ENCODE measurements at regions not wholly inside any gene's neighbourhood (a gene's known extent, or its start where the extent isn't known, plus 50 kb on each side); places are given as distances from the start of the nearest gene placed in this dataset.

DNA sequence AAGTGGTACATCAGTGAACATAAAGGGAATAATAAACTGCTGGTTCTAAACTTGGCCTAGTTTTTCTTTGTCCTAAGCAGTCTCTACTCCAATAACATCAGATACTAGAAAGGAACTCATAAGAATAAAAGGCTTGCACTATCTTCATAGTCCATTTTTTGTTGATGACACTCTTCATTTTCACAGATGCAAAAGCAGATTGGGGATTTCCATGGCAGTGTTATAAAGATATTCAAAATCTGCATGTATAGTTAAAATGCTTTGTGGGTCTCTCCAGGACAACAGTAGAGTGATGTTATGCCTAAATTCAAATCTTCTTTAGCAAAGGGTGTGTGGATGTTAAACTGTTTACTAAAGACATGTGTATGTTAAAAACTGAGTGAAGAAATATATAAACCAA, 745.8 kb downstream of the TRHDE start:
- DNase-seq (ENCODE audit: low spot score) (no peak), ATAC-seq (ENCODE audit: low read depth) (no peak)
- H3K36me3 ChIP-seq (ENCODE audit: low read depth), result no peaks in the 10 kb centered on the region
- no peaks in the 10 kb centered on the region for H3K9me3 ChIP-seq (ENCODE audit: severe bottlenecking)
- H3K27me3 ChIP-seq (ENCODE audit: insufficient read depth, poor library complexity, severe bottlenecking), result no peaks in the 10 kb centered on the region
- no peaks in the 10 kb centered on the region for H3K4me1 ChIP-seq (ENCODE audit: insufficient read depth, poor library complexity, severe bottlenecking)
- TF ChIP-seq CTCF (IDR thresholded peaks at IDR 0.05; ENCODE audit: poor library complexity, severe bottlenecking), result no peak
- H3K4me3 ChIP-seq (ENCODE audit: severe bottlenecking), result no peak overlapping the region
- H3K27ac ChIP-seq (ENCODE audit: poor library complexity, severe bottlenecking), result no peak overlapping the region

DNA sequence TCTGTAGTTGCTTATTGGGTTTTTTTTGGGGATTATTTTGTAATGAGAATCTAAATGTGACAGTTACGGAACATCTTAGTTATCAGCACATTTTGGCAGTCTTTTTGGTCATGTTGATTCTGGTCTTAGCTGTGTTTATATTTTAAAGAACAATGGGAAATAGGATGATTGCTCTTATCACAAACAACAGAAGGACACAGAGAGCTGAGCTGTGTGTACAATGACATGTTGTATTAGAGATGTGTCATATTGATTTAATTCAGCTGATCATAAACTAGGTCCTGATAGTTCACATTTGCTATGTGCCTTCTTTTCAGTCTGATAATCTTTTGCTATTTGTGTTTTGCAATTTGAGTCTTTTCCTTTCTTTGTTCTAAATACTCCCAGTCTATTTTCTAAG, 781.7 kb downstream of the TRHDE start:
- peaks cover 6% of the 10 kb centered on the region for H3K27me3 ChIP-seq (ENCODE audit: insufficient read depth, poor library complexity, severe bottlenecking)
- no peaks in the 10 kb centered on the region for H3K9me3 ChIP-seq (ENCODE audit: severe bottlenecking)
- DNase-seq (ENCODE audit: low spot score) (no peak), ATAC-seq (ENCODE audit: low read depth) (no peak)
- H3K27ac ChIP-seq (ENCODE audit: poor library complexity, severe bottlenecking), result no peak overlapping the region
- no peak for TF ChIP-seq CTCF (IDR thresholded peaks at IDR 0.05; ENCODE audit: poor library complexity, severe bottlenecking)
- H3K4me3 ChIP-seq (ENCODE audit: severe bottlenecking), result no peak overlapping the region
- H3K4me1 ChIP-seq (ENCODE audit: insufficient read depth, poor library complexity, severe bottlenecking), result no peaks in the 10 kb centered on the region
- H3K36me3 ChIP-seq (ENCODE audit: low read depth), result no peaks in the 10 kb centered on the region

DNA sequence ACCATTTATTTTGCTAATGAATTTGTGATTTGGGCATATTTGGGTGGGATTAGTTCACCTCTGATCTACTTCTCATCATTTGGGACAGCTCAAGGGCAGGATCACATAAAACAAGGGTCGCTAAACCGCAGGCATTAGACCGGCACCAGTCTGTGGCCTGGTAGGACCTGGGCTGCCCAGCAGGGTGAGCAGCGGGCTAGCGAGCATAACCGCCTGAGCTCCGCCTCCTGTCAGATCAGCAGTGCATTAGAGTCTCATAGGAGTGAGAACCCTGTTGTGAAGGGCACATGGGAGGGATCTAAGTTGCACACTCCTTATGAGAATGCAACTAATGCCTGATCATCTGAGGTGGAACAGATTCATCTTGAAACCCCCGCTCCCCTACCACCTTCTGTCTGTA, 785.3 kb downstream of the TRHDE start:
- no peak for TF ChIP-seq CTCF (IDR thresholded peaks at IDR 0.05; ENCODE audit: poor library complexity, severe bottlenecking)
- H3K4me1 ChIP-seq (ENCODE audit: insufficient read depth, poor library complexity, severe bottlenecking), result no peaks in the 10 kb centered on the region
- no peaks in the 10 kb centered on the region for H3K36me3 ChIP-seq (ENCODE audit: low read depth)
- no peak overlapping the region for H3K4me3 ChIP-seq (ENCODE audit: severe bottlenecking)
- no peak overlapping the region for H3K27ac ChIP-seq (ENCODE audit: poor library complexity, severe bottlenecking)
- H3K9me3 ChIP-seq (ENCODE audit: severe bottlenecking), result no peaks in the 10 kb centered on the region
- H3K27me3 ChIP-seq (ENCODE audit: insufficient read depth, poor library complexity, severe bottlenecking), result no peaks in the 10 kb centered on the region
- DNase-seq (ENCODE audit: low spot score) (no peak), ATAC-seq (ENCODE audit: low read depth) (no peak)

- H3K27ac ChIP-seq (ENCODE audit: poor library complexity, severe bottlenecking), result no peak overlapping the region
- H3K36me3 ChIP-seq (ENCODE audit: low read depth), result no peaks in the 10 kb centered on the region
- no peaks in the 10 kb centered on the region for H3K27me3 ChIP-seq (ENCODE audit: insufficient read depth, poor library complexity, severe bottlenecking)
- no peak for TF ChIP-seq CTCF (IDR thresholded peaks at IDR 0.05; ENCODE audit: poor library complexity, severe bottlenecking)
- no peak overlapping the region for H3K4me3 ChIP-seq (ENCODE audit: severe bottlenecking)
- DNase-seq (ENCODE audit: low spot score) (no peak), ATAC-seq (ENCODE audit: low read depth) (no peak)
- H3K4me1 ChIP-seq (ENCODE audit: insufficient read depth, poor library complexity, severe bottlenecking), result no peaks in the 10 kb centered on the region
- no peaks in the 10 kb centered on the region for H3K9me3 ChIP-seq (ENCODE audit: severe bottlenecking)
Observed at GRCh38 chr12:73065913-73066312, 793.7 kb downstream of the TRHDE start.

GRCh38 chr12:73067616-73068015, 795.4 kb downstream of the TRHDE start:
- Histone ChIP-seq H3K9me3 (ENCODE audit: severe bottlenecking) (no peaks in the 10 kb centered on the region), H3K27ac (ENCODE audit: poor library complexity, severe bottlenecking) (no peak overlapping the region), H3K4me3 (ENCODE audit: severe bottlenecking) (no peak overlapping the region), H3K36me3 (ENCODE audit: low read depth) (no peaks in the 10 kb centered on the region), H3K27me3 (ENCODE audit: insufficient read depth, poor library complexity, severe bottlenecking) (no peaks in the 10 kb centered on the region), H3K4me1 (ENCODE audit: insufficient read depth, poor library complexity, severe bottlenecking) (no peaks in the 10 kb centered on the region)
- DNase-seq (ENCODE audit: low spot score) (no peak), ATAC-seq (ENCODE audit: low read depth) (no peak)
- TF ChIP-seq CTCF (IDR thresholded peaks at IDR 0.05; ENCODE audit: poor library complexity, severe bottlenecking), result no peak

Data from RWPE2 (cell line).